GM21447 (cell line): ENCODE measurements at regions not wholly inside any gene's neighbourhood (a gene's known extent, or its start where the extent isn't known, plus 50 kb on each side); places are given as distances from the start of the nearest gene placed in this dataset.
"Not testable (repeated sequence)": the region's sequence is repeated elsewhere in the genome, so short reads cannot be mapped to it uniquely, and the experiment has no call there.

Source experiments
- ATAC-seq: cut with Tn5 transposase; IDR thresholded peaks from one replicate; pipeline ENCODE4 v1.9.1; 2021; ENCODE audit not compliant: unreplicated experiment

- no peak for ATAC-seq
Measured at GRCh38 chr5:53733853-53734252, 173.4 kb downstream of the NDUFS4 start.

GRCh38 chr5:53738105-53738504, 177.7 kb downstream of the NDUFS4 start:
- no peak for ATAC-seq

- ATAC-seq, result no peak
Measured at GRCh38 chr5:53739111-53739510, 178.7 kb downstream of the NDUFS4 start.

- no peak for ATAC-seq
Measured at GRCh38 chr5:53749621-53750020, 189.2 kb downstream of the NDUFS4 start.

- ATAC-seq, result not testable (repeated sequence)
Measured at GRCh38 chr5:53752282-53752681, 191.8 kb downstream of the NDUFS4 start.

- no peak for ATAC-seq
Measured at GRCh38 chr5:53766673-53767072, 206.2 kb downstream of the NDUFS4 start.

- ATAC-seq, result peak; percentile 79
Measured at GRCh38 chr5:53777864-53778618, 217.6 kb downstream of the NDUFS4 start.

- peak; percentile 58 for ATAC-seq
Measured at GRCh38 chr5:53779541-53779981, 219.1 kb downstream of the NDUFS4 start.

GRCh38 chr5:53782620-53783019, 222.2 kb downstream of the NDUFS4 start:
- no peak for ATAC-seq

GRCh38 chr5:53783624-53784228, 223.3 kb downstream of the NDUFS4 start:
- ATAC-seq, result no peak

GRCh38 chr5:53784596-53784995, 224.2 kb downstream of the NDUFS4 start:
- ATAC-seq, result no peak

- no peak for ATAC-seq
Measured at GRCh38 chr5:53785924-53786323, 225.5 kb downstream of the NDUFS4 start.

- ATAC-seq, result no peak
Measured at GRCh38 chr5:53790026-53790425, 229.6 kb downstream of the NDUFS4 start.

- no peak for ATAC-seq
Measured at GRCh38 chr5:53792338-53792737, 231.9 kb downstream of the NDUFS4 start.

- ATAC-seq, result not testable (repeated sequence)
Measured at GRCh38 chr5:53799644-53800043, 239.2 kb downstream of the NDUFS4 start.

GRCh38 chr5:53808392-53808791, 248.0 kb downstream of the NDUFS4 start:
- not testable (repeated sequence) for ATAC-seq

GRCh38 chr5:53814819-53815218, 254.4 kb downstream of the NDUFS4 start:
- ATAC-seq, result no peak

- ATAC-seq, result no peak
Measured at GRCh38 chr5:53815471-53815870, 255.0 kb downstream of the NDUFS4 start.

- no peak for ATAC-seq
Measured at GRCh38 chr5:53817183-53817582, 256.7 kb downstream of the NDUFS4 start.

- no peak for ATAC-seq
Measured at GRCh38 chr5:53819482-53819881, 259.0 kb downstream of the NDUFS4 start.

- ATAC-seq, result peak; percentile 57
Measured at GRCh38 chr5:53820119-53820801, 259.8 kb downstream of the NDUFS4 start.

GRCh38 chr5:53820802-53821171, 260.3 kb downstream of the NDUFS4 start:
- peak; percentile 89 for ATAC-seq
